H7 (cell line): ENCODE measurements at regions not wholly inside any gene's neighbourhood (a gene's known extent, or its start where the extent isn't known, plus 50 kb on each side); places are given as distances from the start of the nearest gene placed in this dataset.

ENCODE experiments used
- DNase-seq: peaks from one replicate; pipeline ENCODE4 v3.0.0; 2012
- H3K27me3 ChIP-seq: 2 replicates; pipeline ENCODE4 v1.6.0; 2011; ENCODE audit warnings: mild to moderate bottlenecking, low read length; ENCODE audit not compliant: control insufficient read depth, insufficient read depth
- H3K36me3 ChIP-seq: replicated peaks from 2 replicates; pipeline ENCODE4 v1.5.1; 2011; ENCODE audit warnings: low read length; ENCODE audit not compliant: control insufficient read depth, insufficient read depth
- H3K4me3 ChIP-seq: 2 replicates; pipeline ENCODE4 v1.5.1; 2011; ENCODE audit warnings: low read depth, mild to moderate bottlenecking, control low read depth, low read length, moderate library complexity; ENCODE audit not compliant: insufficient read depth

DNA sequence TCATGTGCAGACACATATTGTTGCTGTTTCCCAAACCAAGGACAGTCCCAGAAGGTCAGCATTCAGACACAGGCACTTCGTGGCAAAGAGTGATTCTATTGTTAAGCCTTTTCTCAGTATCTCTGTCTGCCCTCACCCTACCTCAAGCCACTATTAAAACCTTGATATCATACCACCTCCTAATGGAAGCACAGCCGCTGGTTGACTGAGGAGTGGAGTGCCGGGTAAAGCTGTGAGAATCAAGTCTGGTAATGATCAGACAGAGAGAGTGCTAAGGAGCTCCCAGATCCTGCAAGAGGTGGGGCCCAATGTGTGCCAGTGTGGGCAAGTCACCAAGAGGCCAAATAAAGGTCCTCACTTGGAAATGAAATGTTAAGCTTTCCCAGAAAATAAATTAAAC, 819.5 kb downstream of the BCL11A start:
- DNase-seq = no peak
- Histone ChIP-seq H3K4me3 (no peak overlapping the region), H3K36me3 (no peaks in the 10 kb centered on the region), H3K27me3 (no peaks in the 10 kb centered on the region)

DNA sequence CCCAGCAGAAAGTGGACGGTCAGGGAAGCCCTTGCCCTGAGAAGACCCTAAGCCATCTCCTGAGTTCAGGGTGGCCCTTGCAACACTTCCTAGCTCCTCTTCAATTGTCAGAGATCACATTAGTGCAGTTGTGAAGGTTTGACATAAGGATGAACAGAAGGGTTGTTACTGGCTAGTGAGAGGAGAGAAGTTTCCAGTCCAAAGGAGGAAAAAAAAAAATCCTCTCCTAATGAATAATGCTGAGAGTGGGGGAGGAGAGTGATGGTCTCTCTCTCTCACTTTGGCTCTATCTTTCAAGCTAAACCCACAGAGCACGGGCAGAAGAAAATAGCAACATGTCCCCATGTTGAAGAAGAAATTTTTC, 819.9 kb downstream of the BCL11A start:
- DNase-seq = no peak
- Histone ChIP-seq H3K4me3 (no peak overlapping the region), H3K27me3 (no peaks in the 10 kb centered on the region), H3K36me3 (no peaks in the 10 kb centered on the region)

DNA sequence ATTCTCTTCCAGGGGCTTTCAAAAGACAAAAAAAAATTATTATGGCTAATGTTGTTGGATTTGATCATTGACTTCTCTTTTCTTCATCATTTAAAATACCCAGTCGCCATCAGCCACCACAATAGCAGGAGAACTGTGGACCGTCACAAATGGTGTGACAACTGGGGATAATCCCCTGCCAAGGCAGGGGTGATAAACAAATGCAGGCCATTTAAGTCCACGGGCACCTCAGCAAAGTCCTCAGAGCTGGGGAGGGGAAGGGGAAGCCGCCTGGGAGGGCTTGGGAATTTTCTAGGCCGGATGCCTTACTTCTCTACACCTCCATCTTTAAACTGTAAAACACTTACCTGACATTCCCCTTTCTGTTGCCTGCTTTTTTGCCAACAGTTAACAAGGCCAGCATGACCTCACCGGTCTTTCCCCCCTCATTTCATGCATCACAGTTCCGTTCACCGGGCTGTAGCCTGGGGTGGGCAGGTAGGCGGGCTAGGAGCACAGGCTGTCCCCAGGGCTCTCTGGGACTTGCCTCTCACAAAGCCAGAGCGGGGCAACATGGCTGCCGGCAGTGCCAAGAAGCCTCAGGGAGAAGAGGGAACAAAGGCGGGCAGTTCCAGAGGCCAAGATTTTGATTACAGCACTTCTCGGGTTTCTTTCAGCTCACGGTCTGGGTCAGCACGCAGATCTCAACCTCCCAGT, 820.4 kb downstream of the BCL11A start:
- H3K27me3 ChIP-seq = no peaks in the 10 kb centered on the region
- DNase-seq = no peak
- H3K4me3 ChIP-seq = no peak overlapping the region
- no peaks in the 10 kb centered on the region for H3K36me3 ChIP-seq

DNA sequence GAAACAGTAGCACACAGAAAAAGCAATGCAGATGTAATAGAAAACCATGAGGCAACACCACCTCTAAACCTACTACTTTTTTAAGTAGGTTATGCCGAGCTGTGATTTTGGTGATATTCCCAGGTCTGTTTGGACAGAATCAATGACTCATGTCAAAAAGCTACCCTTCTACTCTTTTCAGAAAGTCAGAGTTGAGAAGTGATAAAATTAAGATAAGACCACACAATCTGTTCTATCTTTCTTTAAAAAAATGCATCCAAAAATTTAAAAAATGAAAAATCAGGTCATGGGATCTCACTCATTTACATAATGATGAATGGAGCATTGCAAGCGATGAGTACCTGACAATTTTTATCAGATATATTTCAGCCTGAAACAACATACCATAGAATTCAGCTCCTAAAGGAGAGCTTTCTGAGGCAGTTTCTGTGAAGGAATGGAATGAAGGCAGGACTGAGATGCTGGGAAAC, 826.3 kb downstream of the BCL11A start:
- Histone ChIP-seq H3K4me3 (no peak overlapping the region), H3K36me3 (no peaks in the 10 kb centered on the region), H3K27me3 (no peaks in the 10 kb centered on the region)
- no peak for DNase-seq

DNA sequence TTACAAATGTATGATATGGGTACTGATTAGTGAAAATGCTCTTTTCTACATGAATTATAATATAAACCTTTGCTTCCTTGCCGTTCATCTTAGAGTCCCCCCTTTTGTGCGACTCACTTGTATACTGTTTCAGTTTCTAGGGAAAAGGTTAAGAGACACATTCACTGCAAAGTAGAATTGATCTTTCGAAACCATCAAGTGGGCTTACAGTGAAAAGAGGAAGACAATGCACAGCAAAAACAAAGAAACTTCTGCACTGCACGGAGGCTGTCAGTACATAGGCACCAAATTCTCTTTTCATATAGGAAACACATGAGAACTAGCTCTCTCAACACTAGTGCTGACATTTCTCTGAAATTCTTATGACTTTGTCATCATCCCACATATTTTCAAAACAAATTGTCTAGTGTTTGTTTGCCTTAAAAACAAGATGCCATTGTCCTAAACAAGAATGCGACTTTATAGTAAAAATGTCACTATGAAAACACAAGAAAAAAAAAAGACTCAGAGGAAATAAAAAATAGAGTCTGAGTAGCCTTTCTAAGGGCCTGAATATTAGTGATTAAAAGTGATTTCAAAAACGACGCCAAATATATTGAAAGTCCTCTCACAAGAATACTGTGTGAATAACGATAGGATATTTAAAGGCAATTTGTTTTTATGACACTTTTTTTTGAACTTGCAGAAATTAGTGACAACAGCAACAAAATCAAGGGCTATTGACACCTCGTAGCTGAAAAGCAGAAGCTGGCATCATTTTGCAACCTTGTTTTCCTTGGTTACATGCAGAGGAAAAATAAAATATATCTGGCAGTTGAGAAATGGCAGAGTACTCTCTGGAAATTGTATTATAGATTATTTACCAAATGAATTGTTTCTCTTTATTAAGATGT, 827.0 kb downstream of the BCL11A start:
- H3K36me3 ChIP-seq = no peaks in the 10 kb centered on the region
- DNase-seq = no peak
- no peaks in the 10 kb centered on the region for H3K27me3 ChIP-seq
- no peak overlapping the region for H3K4me3 ChIP-seq

DNA sequence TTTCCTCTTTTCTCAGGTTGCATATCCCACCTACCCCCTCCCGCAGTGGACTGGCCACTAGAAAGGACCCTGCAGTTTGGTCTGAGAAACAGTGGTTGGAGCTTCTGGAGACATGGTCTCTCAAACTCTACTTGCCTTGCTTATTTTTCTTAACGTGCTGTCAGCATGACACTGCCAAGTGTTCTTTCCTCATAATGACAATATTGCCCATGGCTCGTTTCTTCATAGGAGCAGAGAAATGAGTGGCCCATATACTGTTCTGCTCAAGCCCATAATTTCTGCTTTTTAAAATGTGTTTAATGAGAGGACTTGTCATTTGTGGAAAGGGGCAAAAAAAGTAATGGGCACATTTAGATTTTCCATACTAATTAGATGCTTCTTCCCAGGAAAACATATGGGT, 828.7 kb downstream of the BCL11A start:
- H3K4me3 ChIP-seq = no peak overlapping the region
- H3K27me3 ChIP-seq = no peaks in the 10 kb centered on the region
- H3K36me3 ChIP-seq = no peaks in the 10 kb centered on the region
- DNase-seq = no peak

DNA sequence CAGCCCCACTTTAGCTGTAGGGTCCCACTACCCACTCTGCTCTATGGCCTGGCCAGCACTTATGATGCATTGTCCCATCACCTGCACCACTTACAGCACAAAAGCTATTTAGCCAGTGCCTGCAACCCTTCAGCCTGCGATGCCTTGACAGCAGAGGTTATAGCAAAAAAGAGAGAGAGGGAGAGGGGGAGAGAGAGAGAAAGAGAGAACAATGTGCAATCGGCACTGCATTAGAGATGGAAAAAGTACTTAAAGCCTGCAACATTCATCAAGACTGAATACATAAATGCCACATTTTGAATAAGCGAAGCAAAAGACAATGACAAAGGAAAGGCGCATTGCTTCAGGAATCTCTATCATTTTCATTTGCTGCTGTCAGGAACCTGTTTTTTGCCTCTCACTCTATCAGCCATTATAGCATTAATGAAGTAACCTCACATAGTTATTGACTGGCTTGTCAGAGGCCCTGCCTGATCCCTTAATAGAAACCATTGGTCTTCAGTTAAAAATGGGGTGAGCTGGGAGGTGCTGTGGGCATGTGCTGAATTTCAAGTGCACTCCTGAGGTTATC, 833.1 kb downstream of the BCL11A start:
- Histone ChIP-seq H3K36me3 (no peaks in the 10 kb centered on the region), H3K4me3 (no peak overlapping the region), H3K27me3 (no peaks in the 10 kb centered on the region)
- no peak for DNase-seq

DNA sequence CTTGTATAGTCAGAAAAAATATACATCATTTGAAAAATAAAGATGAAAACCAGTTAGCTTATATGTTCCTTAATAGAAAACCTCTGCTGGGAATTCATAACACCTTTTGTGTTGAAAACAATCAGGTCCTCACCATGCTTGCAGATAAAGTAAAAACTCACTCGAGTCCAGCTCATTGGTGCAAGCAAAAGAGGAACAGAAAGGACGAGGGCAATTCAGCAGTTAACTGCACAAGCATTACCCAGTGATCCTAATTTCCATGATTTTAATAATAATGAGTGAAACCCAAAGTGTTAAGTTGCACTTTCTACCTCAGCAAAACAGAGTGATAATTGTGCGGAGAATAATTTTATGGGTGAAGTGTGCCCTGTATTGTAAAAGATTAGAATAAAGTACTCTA, 839.9 kb downstream of the BCL11A start:
- no peaks in the 10 kb centered on the region for H3K27me3 ChIP-seq

DNA sequence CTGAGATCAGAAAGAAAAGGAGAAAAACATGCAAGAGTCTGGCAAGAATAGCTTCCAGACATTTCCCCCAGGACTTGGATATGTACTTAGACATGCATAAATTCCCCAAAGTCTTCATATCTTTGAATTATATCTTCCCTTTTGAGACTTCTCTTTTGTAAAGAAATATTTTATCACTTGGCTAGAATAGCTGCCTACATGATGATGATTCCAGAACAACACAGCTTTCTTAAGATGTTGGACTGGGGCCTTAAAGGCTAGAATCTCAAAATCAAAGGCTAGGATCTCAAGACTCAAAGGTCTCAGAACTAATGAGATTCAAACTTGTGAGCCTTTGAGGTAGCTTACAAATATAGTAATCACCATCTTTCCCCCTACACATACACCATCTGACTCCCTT, 842.3 kb downstream of the BCL11A start:
- Histone ChIP-seq H3K4me3 (no peak overlapping the region), H3K27me3 (no peaks in the 10 kb centered on the region), H3K36me3 (no peaks in the 10 kb centered on the region)
- no peak for DNase-seq

More for the DNA sequence above, 839.9 kb downstream of the BCL11A start:
- no peaks in the 10 kb centered on the region for H3K36me3 ChIP-seq
- no peak overlapping the region for H3K4me3 ChIP-seq
- DNase-seq = no peak

DNA sequence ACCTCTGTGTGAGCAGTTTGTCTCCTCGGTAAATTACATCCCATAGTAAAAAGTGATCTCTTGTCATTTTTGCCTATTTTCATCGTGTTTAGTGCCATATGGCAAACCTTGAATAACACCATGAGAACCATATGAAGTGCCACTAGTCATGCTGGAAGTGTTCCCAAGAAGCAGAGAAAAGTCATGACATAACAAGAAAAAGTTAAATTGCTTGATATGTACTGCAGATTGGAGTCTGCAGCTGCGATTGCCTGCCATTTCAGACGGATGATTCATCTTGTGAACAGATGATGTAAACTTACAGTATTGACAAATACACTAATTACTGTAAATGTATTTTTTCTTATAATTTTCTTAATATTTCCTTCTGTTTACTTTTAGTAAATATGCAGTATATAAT, 846.7 kb downstream of the BCL11A start:
- Histone ChIP-seq H3K4me3 (no peak overlapping the region), H3K27me3 (no peaks in the 10 kb centered on the region), H3K36me3 (no peaks in the 10 kb centered on the region)
- no peak for DNase-seq

DNA sequence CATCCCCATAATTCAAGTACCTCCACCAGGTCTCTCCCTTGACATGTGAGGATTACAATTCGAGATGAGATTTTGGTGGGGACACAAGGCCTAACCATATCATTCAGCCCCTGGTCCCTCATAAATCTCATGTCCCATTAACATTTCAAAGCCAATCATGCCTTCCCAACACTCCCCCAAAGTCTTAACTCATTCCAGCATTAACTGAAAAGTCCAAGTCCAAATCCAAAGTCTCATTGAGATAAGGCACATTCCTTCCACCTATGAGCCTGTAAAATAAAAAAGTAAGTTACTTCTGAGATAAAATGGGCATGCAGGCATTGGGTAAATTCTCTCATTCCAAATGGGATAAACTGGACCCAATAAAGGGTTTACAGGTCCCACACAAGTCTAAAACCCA, 849.7 kb downstream of the BCL11A start:
- no peak overlapping the region for H3K4me3 ChIP-seq
- no peak for DNase-seq
- H3K36me3 ChIP-seq = no peaks in the 10 kb centered on the region
- no peaks in the 10 kb centered on the region for H3K27me3 ChIP-seq

DNA sequence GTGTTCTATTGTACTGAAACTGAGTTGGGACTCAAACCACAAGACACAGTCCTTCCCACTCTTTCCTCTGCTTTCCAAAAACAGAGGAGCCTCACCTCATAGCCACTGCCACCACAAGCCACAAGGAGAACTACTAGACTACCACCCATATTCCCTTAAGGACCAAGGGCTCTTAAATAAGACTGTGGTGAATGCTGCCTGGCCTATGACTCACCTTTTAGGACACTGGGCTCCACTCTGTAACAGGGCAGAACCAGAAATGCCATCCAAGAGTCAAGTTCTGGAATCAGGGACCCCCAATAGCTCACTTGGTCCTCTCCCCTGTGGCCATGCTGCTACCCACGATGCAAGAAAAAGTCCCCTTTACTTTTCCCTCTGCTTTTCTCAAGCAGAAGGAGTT, 851.4 kb downstream of the BCL11A start:
- H3K4me3 ChIP-seq = no peak overlapping the region
- no peak for DNase-seq
- no peaks in the 10 kb centered on the region for H3K27me3 ChIP-seq
- H3K36me3 ChIP-seq = no peaks in the 10 kb centered on the region

DNA sequence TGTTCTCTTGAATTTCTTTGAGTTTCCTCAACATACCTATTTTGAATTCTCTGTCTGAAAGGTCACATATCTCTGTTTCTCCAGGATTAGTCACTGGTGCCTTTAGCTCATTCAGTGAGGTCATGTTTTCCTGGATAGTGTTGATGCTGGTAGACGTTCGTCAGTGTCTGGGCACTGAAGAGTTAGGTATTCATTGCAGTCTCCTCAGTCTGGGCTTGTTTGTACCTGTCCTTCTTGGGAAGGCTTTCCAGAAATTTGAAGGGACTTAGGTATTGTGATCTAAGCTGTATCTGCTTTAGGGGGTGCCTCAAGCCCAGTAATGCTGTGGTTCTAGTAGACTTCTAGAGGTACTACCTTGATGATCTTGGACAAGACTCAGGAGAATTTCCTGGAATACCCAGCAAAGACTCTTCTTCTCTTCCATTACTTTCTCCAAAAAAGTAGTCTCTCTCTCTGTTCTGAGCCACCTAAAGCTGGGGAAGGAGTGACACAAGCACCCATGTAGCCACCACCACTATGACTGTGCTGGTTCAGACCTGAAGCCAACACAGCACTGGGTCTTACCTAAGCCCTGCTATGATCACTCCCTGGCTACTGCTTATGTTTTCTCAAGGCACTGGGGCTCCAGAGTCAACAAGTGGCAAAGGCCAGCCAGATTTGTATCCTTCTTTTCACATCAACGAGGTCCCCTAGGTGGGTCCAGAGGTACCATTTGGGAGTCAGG, 852.0 kb downstream of the BCL11A start:
- Histone ChIP-seq H3K27me3 (no peaks in the 10 kb centered on the region), H3K4me3 (no peak overlapping the region), H3K36me3 (no peaks in the 10 kb centered on the region)
- no peak for DNase-seq

DNA sequence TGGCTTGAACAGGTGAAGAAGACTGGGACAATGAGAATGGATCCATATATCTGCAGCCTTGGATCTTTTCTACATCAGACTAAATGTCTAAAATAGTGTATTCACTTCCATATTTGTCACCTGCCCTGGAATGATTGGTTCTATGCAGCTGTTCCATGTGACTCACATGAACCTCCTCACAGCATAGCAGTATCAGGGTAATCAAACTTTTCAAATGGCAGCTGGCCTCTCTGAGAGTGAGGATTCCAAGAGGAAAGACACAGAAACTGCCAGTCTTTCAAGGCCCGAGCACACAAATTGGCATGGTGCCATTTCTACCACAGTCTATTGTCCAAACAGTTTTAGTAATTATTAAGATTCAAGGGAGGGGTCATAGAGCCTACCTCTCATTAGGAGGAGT, 859.3 kb downstream of the BCL11A start:
- Histone ChIP-seq H3K27me3 (no peaks in the 10 kb centered on the region), H3K36me3 (no peaks in the 10 kb centered on the region), H3K4me3 (no peak overlapping the region)
- DNase-seq = no peak
